Mammary epithelial cell (primary cell): ENCODE measurements at regions not wholly inside any gene's neighbourhood (a gene's known extent, or its start where the extent isn't known, plus 50 kb on each side); places are given as distances from the start of the nearest gene placed in this dataset.

Experiments
- EZH2 ChIP-seq: IDR thresholded peaks from 2 replicates; pipeline ENCODE4 v1.6.1; 2012; ENCODE audit warnings: low read length, inconsistent platforms, borderline replicate concordance
- TF ChIP-seq, protein P1 (sequence below), 2 donors: IDR thresholded peaks in 1 of 2; conservative IDR thresholded peaks in 1 of 2; 2 replicates each; pipeline ENCODE4 v1.5.1; 2011 to 2012; ENCODE audit warnings: inconsistent platforms in 2 of 2, low read length in 2 of 2, mild to moderate bottlenecking in 2 of 2, control low read depth in 1 of 2, low read depth in 1 of 2; ENCODE audit not compliant: insufficient read depth in 1 of 2; ENCODE audit errors: extremely low read depth in 1 of 2

DNA sequence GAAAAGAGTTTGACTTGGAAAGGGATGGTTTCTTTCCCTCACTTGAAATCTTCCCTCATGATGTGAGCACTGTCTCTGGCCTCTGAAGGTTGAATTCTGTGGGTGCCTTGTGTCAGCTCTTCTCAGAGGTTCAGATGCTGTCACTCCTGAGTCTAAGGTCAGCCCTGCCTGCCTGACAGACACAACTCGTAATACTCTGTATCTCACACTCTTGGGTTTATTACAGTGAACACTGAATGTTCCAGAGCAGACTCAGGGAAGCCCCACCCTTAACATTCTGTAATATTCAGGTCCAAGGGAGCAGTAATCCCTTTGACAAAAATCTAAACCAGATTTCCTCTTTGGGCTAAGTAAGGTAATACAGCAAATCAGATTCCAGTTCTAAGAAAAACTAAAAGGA lies 837.8 kb downstream of the QKI start:
- TF ChIP-seq, protein P1, sequence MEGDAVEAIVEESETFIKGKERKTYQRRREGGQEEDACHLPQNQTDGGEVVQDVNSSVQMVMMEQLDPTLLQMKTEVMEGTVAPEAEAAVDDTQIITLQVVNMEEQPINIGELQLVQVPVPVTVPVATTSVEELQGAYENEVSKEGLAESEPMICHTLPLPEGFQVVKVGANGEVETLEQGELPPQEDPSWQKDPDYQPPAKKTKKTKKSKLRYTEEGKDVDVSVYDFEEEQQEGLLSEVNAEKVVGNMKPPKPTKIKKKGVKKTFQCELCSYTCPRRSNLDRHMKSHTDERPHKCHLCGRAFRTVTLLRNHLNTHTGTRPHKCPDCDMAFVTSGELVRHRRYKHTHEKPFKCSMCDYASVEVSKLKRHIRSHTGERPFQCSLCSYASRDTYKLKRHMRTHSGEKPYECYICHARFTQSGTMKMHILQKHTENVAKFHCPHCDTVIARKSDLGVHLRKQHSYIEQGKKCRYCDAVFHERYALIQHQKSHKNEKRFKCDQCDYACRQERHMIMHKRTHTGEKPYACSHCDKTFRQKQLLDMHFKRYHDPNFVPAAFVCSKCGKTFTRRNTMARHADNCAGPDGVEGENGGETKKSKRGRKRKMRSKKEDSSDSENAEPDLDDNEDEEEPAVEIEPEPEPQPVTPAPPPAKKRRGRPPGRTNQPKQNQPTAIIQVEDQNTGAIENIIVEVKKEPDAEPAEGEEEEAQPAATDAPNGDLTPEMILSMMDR (conservative IDR thresholded peaks at IDR 0.05 in 1 of 2, IDR thresholded peaks at IDR 0.05 in 1 of 2; ENCODE audit: extremely low read depth in 1 of 2, insufficient read depth in 1 of 2, low read depth in 1 of 2, low read length in 2 of 2), result no peak
- no peak for TF ChIP-seq EZH2
